Mesodermal cell (in vitro differentiated cells): ENCODE measurements at regions not wholly inside any gene's neighbourhood (a gene's known extent, or its start where the extent isn't known, plus 50 kb on each side); places are given as distances from the start of the nearest gene placed in this dataset.
A peak's percentile ranks its signal among the peaks of the same experiment; 100 is the strongest.

Experiments
- H3K27ac ChIP-seq: 2 replicates; pipeline ENCODE4 v1.7.0; 2013; ENCODE audit warnings: mild to moderate bottlenecking, low read depth, low read length, moderate library complexity; ENCODE audit not compliant: severe bottlenecking
- H3K36me3 ChIP-seq: 2 replicates; pipeline ENCODE4 v1.7.1; 2013; ENCODE audit warnings: mild to moderate bottlenecking, low read length, moderate library complexity; ENCODE audit not compliant: control insufficient read depth, insufficient read depth
- H3K4me1 ChIP-seq: one replicate; pipeline ENCODE4 v1.7.1; 2013; ENCODE audit warnings: mild to moderate bottlenecking, low read length; ENCODE audit not compliant: insufficient read depth, control insufficient read depth, poor library complexity, severe bottlenecking
- H3K4me3 ChIP-seq: 2 replicates; pipeline ENCODE4 v1.7.0; 2013; ENCODE audit warnings: low read length, control low read depth, mild to moderate bottlenecking; ENCODE audit not compliant: insufficient read depth, poor library complexity, severe bottlenecking; ENCODE audit errors: extremely low read depth
- H3K9me3 ChIP-seq: 2 replicates; pipeline ENCODE4 v1.7.1; 2013; ENCODE audit warnings: mild to moderate bottlenecking, low read length, moderate library complexity; ENCODE audit not compliant: control insufficient read depth
- WGBS, 2 experiments: methylation state at CpG; one replicate each; pipeline ENCODE4 v1.1.5; 2013; ENCODE audit warnings: missing lambda C conversion rate in 2 of 2; ENCODE audit not compliant: insufficient coverage in 2 of 2; 5-methylcytosine and 5-hydroxymethylcytosine counted together

DNA sequence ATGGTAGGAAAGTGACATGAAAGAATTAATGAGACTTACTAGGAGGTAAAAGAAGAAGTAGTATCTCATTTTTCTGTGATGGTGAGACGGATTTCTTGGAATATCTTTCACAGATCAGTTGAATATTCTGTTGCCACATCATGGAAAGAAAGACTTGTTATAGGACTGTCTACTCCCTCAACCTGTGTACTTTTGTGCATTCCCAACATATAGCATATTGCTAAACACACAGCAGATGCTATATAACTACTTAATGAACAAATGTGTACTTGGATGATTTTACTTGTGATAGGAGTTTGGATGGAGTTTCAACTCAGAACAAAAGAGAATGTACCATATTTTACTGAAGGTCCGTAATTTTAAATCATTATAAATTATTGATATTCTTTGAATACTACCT is 128.5 kb downstream of the LURAP1L start:
- Histone ChIP-seq H3K9me3 (no peaks in the 10 kb centered on the region), H3K27ac (no peak overlapping the region), H3K4me1 (no peaks in the 10 kb centered on the region), H3K4me3 (no peak overlapping the region), H3K36me3 (no peaks in the 10 kb centered on the region)
- whole genome bisulfite sequencing, 2 experiments = 50% methylated on average over 1 of the region's 2 CpGs; no CpG with 5 or more reads in 1 of the 2 experiments

DNA sequence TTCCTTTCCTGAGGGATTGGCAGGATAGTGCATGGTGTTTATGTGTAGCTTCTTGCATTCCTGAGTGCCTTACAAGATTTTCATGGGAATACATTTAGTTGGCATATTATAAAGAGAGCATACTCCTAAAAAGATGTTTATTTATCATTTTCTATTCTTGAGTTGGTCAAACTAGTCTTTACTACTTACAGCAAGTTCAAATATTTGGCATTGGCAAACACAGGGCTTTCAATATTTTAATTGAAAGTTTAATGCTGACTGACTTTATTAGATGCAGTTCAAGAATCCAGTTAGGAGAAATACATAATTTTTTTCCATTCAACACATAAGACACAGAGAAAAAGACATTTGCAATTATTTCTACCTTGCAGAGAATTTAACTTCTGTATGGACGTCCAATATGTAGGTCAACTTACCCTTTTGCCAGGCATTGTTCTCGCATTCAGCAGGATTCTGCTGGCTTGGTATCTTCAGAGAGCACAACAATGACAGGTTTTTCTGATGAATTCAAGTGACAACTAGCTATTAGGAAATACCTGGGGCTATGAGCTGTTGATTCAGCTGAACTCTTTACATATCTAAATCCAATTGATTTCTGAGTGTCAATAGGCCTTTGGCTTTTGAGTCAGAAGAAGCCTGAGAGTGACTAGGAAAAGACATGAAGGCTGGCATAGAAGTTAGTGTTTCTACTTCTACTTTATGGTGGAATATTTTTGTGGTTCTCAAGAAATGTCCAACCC is 129.6 kb downstream of the LURAP1L start:
- Histone ChIP-seq H3K4me3 (no peak overlapping the region), H3K27ac (no peak overlapping the region), H3K4me1 (no peaks in the 10 kb centered on the region), H3K9me3 (no peaks in the 10 kb centered on the region), H3K36me3 (no peaks in the 10 kb centered on the region)
- 100% methylated on average over 2 of the region's 2 CpGs for WGBS, 2 experiments

DNA sequence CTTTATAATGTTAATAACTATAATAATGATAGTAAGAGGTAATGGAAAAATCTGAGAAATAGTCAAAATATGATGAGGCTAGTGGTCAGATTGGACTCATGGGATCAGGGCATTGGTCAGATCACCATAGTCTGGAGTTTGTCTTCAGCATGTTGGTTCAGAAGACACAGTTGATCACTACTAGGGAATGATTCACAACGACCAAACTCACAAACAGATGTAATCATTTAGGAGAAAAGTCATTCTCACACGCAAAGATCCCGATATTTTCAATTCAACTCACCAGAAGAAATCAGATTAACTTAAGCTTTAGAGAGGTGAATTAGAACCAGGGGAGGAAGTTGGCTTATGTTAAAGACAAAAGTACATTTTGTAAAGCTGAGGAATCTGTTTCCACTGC is 131.8 kb downstream of the LURAP1L start:
- 50% methylated on average over 1 of the region's 3 CpGs; no CpG with 5 or more reads in 1 of the 2 experiments for WGBS, 2 experiments
- H3K4me1 ChIP-seq = no peaks in the 10 kb centered on the region

GRCh38 chr9:12908895-12909294 is 134.1 kb downstream of the LURAP1L start:
- WGBS, 2 experiments = no CpG with 5 or more reads among the region's 3 CpGs
- no peaks in the 10 kb centered on the region for H3K9me3 ChIP-seq
- H3K27ac ChIP-seq = no peak overlapping the region
- H3K4me3 ChIP-seq = no peak overlapping the region
- no peaks in the 10 kb centered on the region for H3K4me1 ChIP-seq
- no peaks in the 10 kb centered on the region for H3K36me3 ChIP-seq

More for the DNA sequence above, 131.8 kb downstream of the LURAP1L start:
- Histone ChIP-seq H3K9me3 (no peaks in the 10 kb centered on the region), H3K36me3 (no peaks in the 10 kb centered on the region), H3K27ac (no peak overlapping the region), H3K4me3 (no peak overlapping the region)

DNA sequence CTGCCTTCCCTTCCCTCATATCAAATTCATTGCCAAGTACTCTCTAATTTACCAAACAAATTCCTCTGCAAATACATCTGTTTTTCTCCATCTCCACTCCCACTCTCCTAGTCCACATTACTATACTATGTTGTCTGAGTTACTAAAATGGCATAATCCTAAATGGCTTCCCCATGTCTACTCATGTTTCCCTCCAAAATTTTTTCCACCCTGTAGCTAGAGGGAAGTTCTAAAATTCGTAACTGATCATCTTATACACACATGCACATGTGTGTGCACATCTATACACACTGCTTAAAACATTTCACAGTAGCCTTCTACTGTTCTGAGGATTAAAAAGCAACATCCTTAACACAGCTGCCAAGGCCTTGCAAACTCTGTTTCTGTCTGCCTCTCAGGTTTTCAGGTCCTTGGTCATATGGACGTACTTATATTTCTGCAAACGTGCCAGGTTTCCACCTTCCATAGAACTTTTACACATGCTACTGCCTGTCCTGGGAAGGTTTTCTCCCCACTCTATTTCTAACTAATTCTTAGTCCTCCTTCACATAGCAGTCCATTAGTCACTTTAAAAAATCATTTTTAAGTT is 140.6 kb downstream of the LURAP1L start:
- Histone ChIP-seq H3K27ac (peak overlapping the region; percentile 23), H3K9me3 (no peaks in the 10 kb centered on the region), H3K36me3 (no peaks in the 10 kb centered on the region), H3K4me3 (no peak overlapping the region), H3K4me1 (no peaks in the 10 kb centered on the region)
- WGBS, 2 experiments = 78 to 97% methylated on average over 3 of the region's 3 CpGs

- peak overlapping the region; percentile 57 for H3K27ac ChIP-seq
- H3K9me3 ChIP-seq = no peaks in the 10 kb centered on the region
- no peaks in the 10 kb centered on the region for H3K4me1 ChIP-seq
- no peak overlapping the region for H3K4me3 ChIP-seq
- no peaks in the 10 kb centered on the region for H3K36me3 ChIP-seq
- WGBS, 2 experiments = 50% methylated on average over 1 of the region's 1 CpG; no CpG with 5 or more reads in 1 of the 2 experiments
These were observed 141.2 kb downstream of the LURAP1L start for GRCh38 chr9:12916042-12916441.

GRCh38 chr9:12920437-12920836 is 145.6 kb downstream of the LURAP1L start:
- H3K9me3 ChIP-seq = no peaks in the 10 kb centered on the region
- no peak overlapping the region for H3K27ac ChIP-seq
- H3K4me3 ChIP-seq = no peak overlapping the region
- WGBS, 2 experiments = no CpG with 5 or more reads among the region's 2 CpGs
- H3K36me3 ChIP-seq = no peaks in the 10 kb centered on the region
- H3K4me1 ChIP-seq = no peaks in the 10 kb centered on the region

GRCh38 chr9:12921621-12922020 is 146.8 kb downstream of the LURAP1L start:
- Histone ChIP-seq H3K4me1 (no peaks in the 10 kb centered on the region), H3K36me3 (no peaks in the 10 kb centered on the region), H3K27ac (no peak overlapping the region), H3K4me3 (no peak overlapping the region), H3K9me3 (no peaks in the 10 kb centered on the region)
- WGBS, 2 experiments = 88% methylated on average over 1 of the region's 3 CpGs; no CpG with 5 or more reads in 1 of the 2 experiments

GRCh38 chr9:12922224-12922866 is 147.5 kb downstream of the LURAP1L start:
- H3K9me3 ChIP-seq = no peaks in the 10 kb centered on the region
- H3K4me1 ChIP-seq = no peaks in the 10 kb centered on the region
- no peak overlapping the region for H3K27ac ChIP-seq
- WGBS, 2 experiments = 90 to 100% methylated on average over 1 to 3 of the region's 4 CpGs
- no peaks in the 10 kb centered on the region for H3K36me3 ChIP-seq
- no peak overlapping the region for H3K4me3 ChIP-seq

DNA sequence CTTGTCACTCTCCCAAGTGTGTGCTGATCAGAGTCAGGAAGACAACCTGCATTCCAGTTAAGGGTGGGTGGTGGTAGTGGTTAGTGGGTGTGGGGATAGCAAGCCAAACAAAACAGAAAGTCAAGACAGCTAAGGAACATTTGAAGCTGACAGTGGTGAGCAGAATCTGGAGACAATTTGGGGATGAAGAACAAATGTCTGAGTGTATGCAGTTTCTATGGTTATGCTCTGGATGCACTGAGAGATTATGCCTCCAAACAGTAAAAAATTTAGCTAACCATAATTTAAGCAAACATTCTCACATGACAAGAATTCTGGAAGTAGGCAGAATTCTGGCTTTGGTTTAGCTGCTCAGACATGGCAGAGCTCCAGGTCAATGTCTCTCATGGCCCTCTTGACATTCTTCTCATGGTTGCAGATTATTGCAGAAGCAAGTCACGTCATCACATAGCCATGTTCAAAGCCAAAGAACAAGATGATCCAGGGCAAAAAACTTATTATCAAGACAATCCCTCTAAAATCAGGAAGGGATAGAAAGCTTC is 148.7 kb downstream of the LURAP1L start:
- H3K4me1 ChIP-seq = no peaks in the 10 kb centered on the region
- H3K4me3 ChIP-seq = no peak overlapping the region
- 88% methylated on average over 1 of the region's 1 CpG; no CpG with 5 or more reads in 1 of the 2 experiments for WGBS, 2 experiments
- no peaks in the 10 kb centered on the region for H3K9me3 ChIP-seq
- H3K36me3 ChIP-seq = no peaks in the 10 kb centered on the region
- no peak overlapping the region for H3K27ac ChIP-seq
